ENCODE measurements at regions not wholly inside any gene's neighbourhood (a gene's known extent, or its start where the extent isn't known, plus 50 kb on each side); places are given as distances from the start of the nearest gene placed in this dataset.

DNA sequence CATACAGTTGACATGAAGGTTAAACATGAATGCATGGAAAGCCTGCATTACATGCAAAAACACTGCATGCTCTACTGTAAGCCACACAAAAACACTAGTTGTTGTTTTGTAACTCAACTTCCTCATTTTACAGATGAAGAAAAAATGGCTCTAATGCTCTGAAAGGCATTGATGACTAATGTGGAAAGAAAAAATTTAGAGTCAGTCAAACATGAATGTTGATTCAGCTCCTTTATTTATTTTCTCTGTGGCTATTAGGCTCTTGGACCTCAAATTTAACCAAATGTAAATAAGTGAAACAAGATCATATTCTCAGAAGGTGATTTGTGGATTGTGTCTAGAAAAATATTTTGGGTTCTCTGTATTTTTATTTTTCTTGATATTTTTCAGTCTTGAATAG, 336.7 kb upstream of the ZNF717 start:
- Histone ChIP-seq H3K4me1 (replicated peaks in 1 of 2) (no peaks in the 10 kb centered on the region), H3K4me3 (no peak overlapping the region), H3K27ac (no peak overlapping the region), H3K36me3 (replicated peaks in 1 of 2) (no peaks in the 10 kb centered on the region), H3K27me3 (no peaks in the 10 kb centered on the region), H3K9me3 (replicated peaks in 1 of 3) (no peaks in the 10 kb centered on the region)
- intact Hi-C loops (cut with DNase I) = no loop called here
- TF ChIP-seq, protein P1, sequence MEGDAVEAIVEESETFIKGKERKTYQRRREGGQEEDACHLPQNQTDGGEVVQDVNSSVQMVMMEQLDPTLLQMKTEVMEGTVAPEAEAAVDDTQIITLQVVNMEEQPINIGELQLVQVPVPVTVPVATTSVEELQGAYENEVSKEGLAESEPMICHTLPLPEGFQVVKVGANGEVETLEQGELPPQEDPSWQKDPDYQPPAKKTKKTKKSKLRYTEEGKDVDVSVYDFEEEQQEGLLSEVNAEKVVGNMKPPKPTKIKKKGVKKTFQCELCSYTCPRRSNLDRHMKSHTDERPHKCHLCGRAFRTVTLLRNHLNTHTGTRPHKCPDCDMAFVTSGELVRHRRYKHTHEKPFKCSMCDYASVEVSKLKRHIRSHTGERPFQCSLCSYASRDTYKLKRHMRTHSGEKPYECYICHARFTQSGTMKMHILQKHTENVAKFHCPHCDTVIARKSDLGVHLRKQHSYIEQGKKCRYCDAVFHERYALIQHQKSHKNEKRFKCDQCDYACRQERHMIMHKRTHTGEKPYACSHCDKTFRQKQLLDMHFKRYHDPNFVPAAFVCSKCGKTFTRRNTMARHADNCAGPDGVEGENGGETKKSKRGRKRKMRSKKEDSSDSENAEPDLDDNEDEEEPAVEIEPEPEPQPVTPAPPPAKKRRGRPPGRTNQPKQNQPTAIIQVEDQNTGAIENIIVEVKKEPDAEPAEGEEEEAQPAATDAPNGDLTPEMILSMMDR (IDR thresholded peaks at IDR 0.05) = no peak
- no peak for TF ChIP-seq POLR2A (IDR thresholded peaks at IDR 0.05)
- no peak for DNase-seq

DNA sequence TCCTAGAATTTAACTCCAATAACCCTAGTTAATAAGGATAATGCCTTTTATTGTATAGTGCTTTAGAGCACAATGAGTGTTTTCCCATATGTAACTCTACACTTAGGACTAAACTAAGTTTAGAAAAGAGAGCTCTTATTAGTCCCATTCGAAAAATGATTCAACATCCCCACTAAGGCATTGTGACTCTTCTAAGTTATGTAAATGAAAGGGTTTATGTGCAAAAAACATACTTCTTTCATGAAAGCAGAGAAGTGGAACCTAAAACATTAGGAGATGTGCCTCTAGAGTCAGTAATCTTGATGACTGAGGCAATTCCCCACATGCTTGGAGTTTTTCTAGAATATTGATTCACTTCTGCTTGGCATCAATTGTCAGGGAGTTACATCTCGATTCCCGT, 344.1 kb upstream of the ZNF717 start:
- no peaks in the 10 kb centered on the region for H3K4me1 ChIP-seq (replicated peaks in 1 of 2)
- intact Hi-C loops (cut with DNase I) = no loop called here
- H3K9me3 ChIP-seq (replicated peaks in 1 of 3) = no peaks in the 10 kb centered on the region
- H3K27ac ChIP-seq = no peak overlapping the region
- H3K27me3 ChIP-seq = no peaks in the 10 kb centered on the region
- H3K4me3 ChIP-seq = no peak overlapping the region
- H3K36me3 ChIP-seq (replicated peaks in 1 of 2) = no peaks in the 10 kb centered on the region
- no peak for DNase-seq
- TF ChIP-seq POLR2A (IDR thresholded peaks at IDR 0.05) = no peak
- TF ChIP-seq, protein P1 (IDR thresholded peaks at IDR 0.05) = no peak
- WGBS, 4 donors = 55 to 71% (median 64%) methylated on average over 3 of the region's 3 CpGs

DNA sequence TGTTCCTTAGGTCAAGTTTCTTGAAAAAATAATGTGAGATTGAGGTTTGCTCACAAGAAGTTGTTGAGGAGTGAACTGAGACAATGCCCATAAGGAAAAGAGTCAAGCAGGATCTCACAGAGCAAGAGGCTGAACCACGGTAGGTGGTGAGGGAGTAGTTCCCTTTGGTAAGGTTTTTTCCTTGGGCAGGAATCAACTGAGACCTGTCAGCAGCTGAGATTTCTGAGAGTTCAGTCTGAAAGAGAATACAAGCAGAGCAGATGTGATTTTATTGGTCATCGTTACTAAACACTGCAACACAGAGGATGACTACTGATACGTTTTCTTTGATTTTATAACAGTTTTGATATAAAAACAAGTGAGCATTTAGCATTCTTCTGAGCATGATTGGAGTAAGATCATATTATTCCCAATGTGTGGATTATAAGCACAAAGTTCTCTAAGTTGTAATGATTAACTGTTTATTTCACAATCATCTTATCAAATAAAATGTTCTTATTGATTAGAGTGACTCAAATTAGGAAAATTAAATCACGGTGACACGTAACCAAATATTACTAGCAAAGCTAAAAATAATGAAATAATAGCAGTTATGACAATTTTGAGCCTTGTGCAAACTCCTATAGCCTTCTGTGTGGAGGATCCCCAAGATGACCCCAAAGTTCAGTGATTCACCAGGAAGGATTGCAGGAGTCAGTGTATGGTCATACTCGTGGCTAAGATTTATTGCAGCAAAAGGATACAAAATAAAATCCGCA, 346.2 kb upstream of the ZNF717 start:
- TF ChIP-seq, protein P1 (IDR thresholded peaks at IDR 0.05) = no peak
- TF ChIP-seq POLR2A (IDR thresholded peaks at IDR 0.05) = no peak
- WGBS, 4 donors = 54 to 64% (median 63%) methylated on average over 7 of the region's 7 CpGs
- Histone ChIP-seq H3K4me3 (no peak overlapping the region), H3K27me3 (no peaks in the 10 kb centered on the region), H3K9me3 (replicated peaks in 1 of 3) (no peaks in the 10 kb centered on the region), H3K27ac (no peak overlapping the region), H3K4me1 (replicated peaks in 1 of 2) (no peaks in the 10 kb centered on the region), H3K36me3 (replicated peaks in 1 of 2) (no peaks in the 10 kb centered on the region)
- DNase-seq = no peak
- intact Hi-C loops (cut with DNase I) = no loop called here

DNA sequence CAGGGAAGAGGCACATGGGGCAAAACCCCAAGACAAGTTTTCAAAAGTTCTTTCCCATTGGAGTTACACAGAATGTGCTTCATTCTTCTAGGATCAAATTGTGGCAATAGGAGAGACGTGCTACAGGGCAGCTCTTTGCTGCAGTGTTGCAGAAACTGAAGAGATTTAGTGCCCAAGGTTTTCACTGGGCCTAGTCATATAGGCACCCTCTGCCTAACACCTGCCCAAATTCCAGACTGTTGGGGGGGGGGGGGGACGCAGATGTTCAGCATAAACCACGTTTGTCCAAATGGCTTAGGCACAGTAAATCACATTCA, 346.8 kb upstream of the ZNF717 start:
- WGBS, 4 donors = 25 to 55% (median 39%) methylated on average over 1 to 3 of the region's 3 CpGs
- Histone ChIP-seq H3K27ac (no peak overlapping the region), H3K27me3 (no peaks in the 10 kb centered on the region), H3K4me3 (no peak overlapping the region), H3K4me1 (replicated peaks in 1 of 2) (no peaks in the 10 kb centered on the region), H3K36me3 (replicated peaks in 1 of 2) (no peaks in the 10 kb centered on the region), H3K9me3 (replicated peaks in 1 of 3) (no peaks in the 10 kb centered on the region)
- TF ChIP-seq, protein P1 (IDR thresholded peaks at IDR 0.05) = no peak
- no peak for TF ChIP-seq POLR2A (IDR thresholded peaks at IDR 0.05)
- intact Hi-C loops (cut with DNase I) = no loop called here
- DNase-seq = no peak
